MM.1S (cell line): ENCODE measurements at regions not wholly inside any gene's neighbourhood (a gene's known extent, or its start where the extent isn't known, plus 50 kb on each side); places are given as distances from the start of the nearest gene placed in this dataset.

Experiments
- DNase-seq: peaks from one replicate; pipeline ENCODE4 v3.0.0-alpha.2; 2015
- H2AFZ ChIP-seq: fragments of 300-600 bp; sonication (generic); 2 replicates; pipeline ENCODE4 v1.6.0; 2016; ENCODE audit warnings: antibody characterized with exemption, low read length
- H3F3A ChIP-seq: fragments of 300-600 bp; sonication (generic); 2 replicates; pipeline ENCODE4 v1.6.1; 2016; ENCODE audit warnings: mild to moderate bottlenecking, antibody characterized with exemption, low read length, moderate library complexity, mixed read lengths; ENCODE audit not compliant: insufficient read depth
- H3K27ac ChIP-seq: fragments of 300-600 bp; sonication (generic); 2 replicates; pipeline ENCODE4 v1.5.1; 2016; ENCODE audit warnings: mild to moderate bottlenecking, low read length
- H3K27me3 ChIP-seq: fragments of 300-600 bp; sonication (generic); replicated peaks from 2 replicates; pipeline ENCODE4 v1.6.0; 2016; ENCODE audit warnings: low read length; ENCODE audit not compliant: insufficient read depth
- H3K36me3 ChIP-seq: fragments of 300-600 bp; sonication (generic); replicated peaks from 2 replicates; pipeline ENCODE4 v1.6.1; 2016; ENCODE audit warnings: mild to moderate bottlenecking, low read length, mixed read lengths; ENCODE audit not compliant: insufficient read depth
- H3K4me1 ChIP-seq: fragments of 300-600 bp; sonication (generic); 2 replicates; pipeline ENCODE4 v1.6.1; 2016; ENCODE audit warnings: low read length, mixed read lengths
- H3K4me2 ChIP-seq: fragments of 300-600 bp; sonication (generic); 2 replicates; pipeline ENCODE4 v1.6.0; 2016; ENCODE audit warnings: low read depth, low read length
- H3K4me3 ChIP-seq: fragments of 300-600 bp; sonication (generic); 2 replicates; pipeline ENCODE4 v1.5.1; 2016; ENCODE audit warnings: low read length, mixed read lengths
- H3K79me2 ChIP-seq: fragments of 300-600 bp; sonication (generic); 2 replicates; pipeline ENCODE4 v1.6.1; 2016; ENCODE audit warnings: mixed run types, low read length, mixed read lengths
- H3K9ac ChIP-seq: fragments of 300-600 bp; sonication (generic); 2 replicates; pipeline ENCODE4 v1.6.1; 2016; ENCODE audit warnings: low read length, mixed read lengths
- H3K9me2 ChIP-seq: fragments of 300-600 bp; sonication (generic); replicated peaks from 2 replicates; pipeline ENCODE4 v1.6.1; 2016; ENCODE audit warnings: mild to moderate bottlenecking, low read length, mixed read lengths; ENCODE audit not compliant: insufficient read depth
- H3K9me3 ChIP-seq: fragments of 300-600 bp; sonication (generic); replicated peaks from 2 replicates; pipeline ENCODE4 v1.6.1; 2016; ENCODE audit warnings: mild to moderate bottlenecking, low read length, mixed read lengths; ENCODE audit not compliant: insufficient read depth
- H4K20me1 ChIP-seq: fragments of 300-600 bp; sonication (generic); 2 replicates; pipeline ENCODE4 v1.6.1; 2016; ENCODE audit warnings: mild to moderate bottlenecking, low read length, moderate library complexity, mixed read lengths; ENCODE audit not compliant: insufficient read depth
- CTCF ChIP-seq: fragments of 300-600 bp; sonication (generic); IDR thresholded peaks from 2 replicates; pipeline ENCODE4 v1.5.1; 2016; ENCODE audit warnings: antibody characterized with exemption, low read length, mixed read lengths
- EZH2 ChIP-seq: fragments of 300-600 bp; sonication (generic); optimal IDR thresholded peaks from 2 replicates; pipeline ENCODE3; 2017; ENCODE audit warnings: low read depth, mild to moderate bottlenecking, antibody characterized with exemption, low read length, mixed read lengths
- EZH2phosphoT487 ChIP-seq: fragments of 300-600 bp; sonication (generic); IDR thresholded peaks from 2 replicates; pipeline ENCODE4 v1.6.1; 2018; ENCODE audit warnings: antibody characterized with exemption, low read length

GRCh38 chr4:144376866-144377265 lies 236.3 kb upstream of the GYPA start:
- no peak for DNase-seq
- TF ChIP-seq EZH2phosphoT487 (no peak), CTCF (no peak), EZH2 (no peak)
- H3K9me2 ChIP-seq: no peaks in the 10 kb centered on the region
- H4K20me1 ChIP-seq: no peaks in the 10 kb centered on the region
- no peak overlapping the region for H3K4me3 ChIP-seq
- H3K9me3 ChIP-seq: no peaks in the 10 kb centered on the region
- H3K27ac ChIP-seq: no peak overlapping the region
- H3K9ac ChIP-seq: no peak overlapping the region
- H3K36me3 ChIP-seq: no peaks in the 10 kb centered on the region
- no peak overlapping the region for H2AFZ ChIP-seq
- no peaks in the 10 kb centered on the region for H3K27me3 ChIP-seq
- no peak overlapping the region for H3K4me2 ChIP-seq
- no peaks in the 10 kb centered on the region for H3K79me2 ChIP-seq
- H3K4me1 ChIP-seq: no peaks in the 10 kb centered on the region
- H3F3A ChIP-seq: no peaks in the 10 kb centered on the region

- H3K36me3 ChIP-seq: no peaks in the 10 kb centered on the region
- no peaks in the 10 kb centered on the region for H3K27me3 ChIP-seq
- no peak overlapping the region for H3K4me2 ChIP-seq
- H4K20me1 ChIP-seq: no peaks in the 10 kb centered on the region
- DNase-seq: no peak
- TF ChIP-seq CTCF (no peak), EZH2 (no peak), EZH2phosphoT487 (no peak)
- H3K27ac ChIP-seq: no peak overlapping the region
- no peak overlapping the region for H3K9ac ChIP-seq
- no peaks in the 10 kb centered on the region for H3K9me2 ChIP-seq
- no peaks in the 10 kb centered on the region for H3F3A ChIP-seq
- no peaks in the 10 kb centered on the region for H3K4me1 ChIP-seq
- no peak overlapping the region for H3K4me3 ChIP-seq
- H3K9me3 ChIP-seq: no peaks in the 10 kb centered on the region
- no peaks in the 10 kb centered on the region for H3K79me2 ChIP-seq
- H2AFZ ChIP-seq: no peak overlapping the region
These were observed 243.9 kb upstream of the GYPA start for GRCh38 chr4:144384408-144384807.

GRCh38 chr4:144399927-144400326 lies 246.0 kb upstream of the HHIP start:
- no peak overlapping the region for H3K27ac ChIP-seq
- no peaks in the 10 kb centered on the region for H3K79me2 ChIP-seq
- peak; percentile 41 for DNase-seq
- H4K20me1 ChIP-seq: no peaks in the 10 kb centered on the region
- H3K4me3 ChIP-seq: no peak overlapping the region
- no peaks in the 10 kb centered on the region for H3F3A ChIP-seq
- H3K4me1 ChIP-seq: 0 out of 2 replicates have a peak, but pooled peaks cover 4% of the 10 kb centered on the region
- H3K9ac ChIP-seq: no peak overlapping the region
- no peak for TF ChIP-seq EZH2
- TF ChIP-seq EZH2phosphoT487: no peak
- no peak for TF ChIP-seq CTCF
- no peaks in the 10 kb centered on the region for H3K9me3 ChIP-seq
- no peak overlapping the region for H2AFZ ChIP-seq
- no peaks in the 10 kb centered on the region for H3K36me3 ChIP-seq
- no peaks in the 10 kb centered on the region for H3K9me2 ChIP-seq
- H3K4me2 ChIP-seq: no peak overlapping the region
- no peaks in the 10 kb centered on the region for H3K27me3 ChIP-seq
